ENCODE measurements at regions not wholly inside any gene's neighbourhood (a gene's known extent, or its start where the extent isn't known, plus 50 kb on each side); places are given as distances from the start of the nearest gene placed in this dataset.

DNA sequence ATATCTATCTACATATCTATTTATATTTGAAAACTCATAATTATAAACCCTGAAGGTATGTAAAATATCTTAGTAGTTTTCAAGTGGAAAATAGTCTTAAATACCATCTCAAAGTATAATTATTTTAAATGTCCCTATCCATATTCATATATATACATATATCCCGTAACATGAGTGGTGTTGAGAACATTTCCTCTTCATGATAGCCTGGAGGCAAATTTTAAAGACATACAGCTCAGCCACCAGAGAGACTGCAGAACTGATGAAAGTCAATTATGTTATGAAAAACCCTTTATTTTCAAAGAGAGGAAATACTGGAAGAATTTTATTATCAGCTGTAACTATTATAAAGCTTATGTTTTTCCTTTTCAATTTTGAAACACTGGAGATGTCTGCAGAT lies 1806.7 kb upstream of the PCDH7 start:
- no peak for DNase-seq

DNA sequence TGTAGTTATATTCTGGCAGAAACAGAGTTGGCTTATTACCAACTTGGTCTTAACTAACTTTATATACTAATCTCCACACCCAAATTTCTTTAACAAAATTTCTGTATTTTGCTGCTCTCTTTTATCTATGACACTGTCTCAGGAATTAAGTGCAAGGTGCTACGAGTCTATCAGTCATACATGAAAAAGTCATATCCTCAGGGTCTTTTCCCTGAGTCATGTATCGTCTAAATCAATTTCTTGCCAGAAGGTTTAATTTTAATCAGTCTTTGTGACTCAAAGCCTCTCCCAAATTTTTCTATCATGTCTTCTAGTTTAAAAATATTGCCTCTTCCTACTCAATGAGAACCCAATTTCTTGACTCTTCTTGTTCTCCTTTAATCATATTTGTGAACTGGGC lies 1803.6 kb upstream of the PCDH7 start:
- DNase-seq, result no peak

GRCh38 chr4:28918871-28919270 lies 1801.3 kb upstream of the PCDH7 start:
- DNase-seq, result no peak

DNA sequence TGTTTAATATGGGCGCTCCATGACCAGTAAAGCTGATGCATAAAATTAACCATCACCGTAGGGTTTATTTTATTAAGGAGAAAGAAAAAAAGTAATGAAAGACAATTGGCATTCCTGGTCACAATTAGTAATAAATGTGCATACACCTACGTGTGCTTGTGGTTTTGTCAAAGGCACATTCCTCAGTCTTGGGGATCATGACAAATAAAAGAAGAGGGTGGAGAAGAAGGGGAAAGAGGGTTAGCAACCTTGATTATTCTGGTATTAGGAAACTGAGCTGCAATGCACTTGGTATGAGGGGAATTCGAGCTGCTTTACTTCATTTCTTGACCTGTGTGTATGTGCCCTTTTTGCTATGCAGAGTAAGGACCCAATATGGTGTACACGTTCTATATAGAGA lies 1798.3 kb upstream of the PCDH7 start:
- DNase-seq, result no peak

- DNase-seq, result no peak
These were observed 1794.0 kb upstream of the PCDH7 start for GRCh38 chr4:28926156-28926555.

DNA sequence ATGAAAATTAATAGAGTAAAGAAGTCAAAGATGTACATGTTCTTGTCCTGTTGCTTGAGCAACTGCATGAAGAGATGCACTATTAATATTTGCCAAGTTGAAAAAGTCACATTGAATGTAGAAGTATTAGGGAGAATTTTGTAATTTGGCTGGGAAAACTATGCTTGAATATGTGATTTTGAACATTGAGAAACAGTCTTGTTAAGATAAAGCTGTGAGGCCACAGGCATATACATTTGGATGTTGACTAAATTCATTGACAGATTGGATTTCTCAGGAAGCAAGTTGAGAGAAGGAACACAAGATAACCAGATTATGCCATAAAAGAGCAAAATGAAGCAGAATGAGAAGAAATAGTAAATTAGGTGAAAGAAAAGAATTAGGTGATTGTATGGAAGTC lies 1777.5 kb upstream of the PCDH7 start:
- no peak for DNase-seq

DNA sequence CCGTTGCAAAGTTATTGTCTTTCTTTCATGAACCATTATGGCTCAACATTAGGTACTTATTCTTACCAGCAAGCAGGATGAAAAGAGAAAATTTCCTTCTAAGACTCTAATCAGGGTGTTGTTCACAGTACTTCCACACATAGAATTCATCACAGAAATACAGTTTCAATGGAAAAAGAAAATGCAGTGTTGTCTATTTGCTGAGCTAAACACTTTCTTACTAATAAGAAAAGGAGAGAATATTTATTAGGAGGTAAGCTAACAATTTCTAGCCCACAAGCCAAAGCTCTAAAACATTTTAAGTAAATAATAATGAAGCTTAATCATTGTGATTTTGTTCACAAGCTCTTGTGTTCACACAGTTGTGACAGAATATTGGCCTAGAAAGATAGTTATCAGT lies 1772.8 kb upstream of the PCDH7 start:
- DNase-seq, result no peak

- DNase-seq, result no peak
These were observed 1771.7 kb upstream of the PCDH7 start for GRCh38 chr4:28948501-28948900.

DNA sequence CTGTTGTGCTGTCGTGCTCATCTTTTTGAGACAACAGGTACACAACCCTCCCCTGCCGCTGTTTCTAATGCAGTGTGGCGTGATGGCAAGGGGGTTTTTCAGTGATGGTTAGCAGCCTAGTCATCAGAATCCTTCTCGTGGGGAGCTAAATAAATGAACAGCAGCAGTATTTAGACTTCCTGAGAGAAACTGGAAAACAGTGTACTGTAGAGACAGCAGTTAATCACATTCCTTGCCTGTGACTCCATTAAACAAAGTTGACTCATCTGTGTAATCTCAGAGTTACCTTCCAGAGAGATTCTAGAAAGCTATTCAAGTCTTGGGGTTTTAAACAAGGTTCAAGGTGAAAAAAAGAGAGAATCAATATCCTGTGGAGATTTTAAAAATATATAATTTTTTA lies 1753.2 kb upstream of the PCDH7 start:
- no peak for DNase-seq

GRCh38 chr4:28973587-28974350 lies 1746.4 kb upstream of the PCDH7 start:
- no peak for DNase-seq

- DNase-seq, result no peak
These were observed 1743.8 kb upstream of the PCDH7 start for GRCh38 chr4:28976369-28976768.

DNA sequence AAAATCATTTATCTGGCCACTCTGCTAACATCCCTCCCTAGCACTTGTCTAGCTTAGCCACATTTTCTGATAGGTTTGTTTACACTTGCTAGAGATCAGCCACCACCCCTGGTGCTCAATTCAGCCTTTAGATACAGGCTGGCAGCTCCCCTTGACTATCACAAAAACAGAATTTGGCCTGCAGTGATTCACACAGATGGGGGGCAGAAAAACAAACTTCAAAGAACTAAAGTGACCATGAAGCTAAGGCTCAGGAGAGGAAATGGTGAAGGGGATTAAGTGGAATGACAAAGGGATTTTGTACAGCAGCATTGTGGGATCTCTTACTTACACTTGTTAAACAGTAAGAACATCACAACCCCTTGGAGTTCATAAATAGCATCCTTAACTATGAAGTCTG lies 1718.0 kb upstream of the PCDH7 start:
- DNase-seq, result no peak

DNA sequence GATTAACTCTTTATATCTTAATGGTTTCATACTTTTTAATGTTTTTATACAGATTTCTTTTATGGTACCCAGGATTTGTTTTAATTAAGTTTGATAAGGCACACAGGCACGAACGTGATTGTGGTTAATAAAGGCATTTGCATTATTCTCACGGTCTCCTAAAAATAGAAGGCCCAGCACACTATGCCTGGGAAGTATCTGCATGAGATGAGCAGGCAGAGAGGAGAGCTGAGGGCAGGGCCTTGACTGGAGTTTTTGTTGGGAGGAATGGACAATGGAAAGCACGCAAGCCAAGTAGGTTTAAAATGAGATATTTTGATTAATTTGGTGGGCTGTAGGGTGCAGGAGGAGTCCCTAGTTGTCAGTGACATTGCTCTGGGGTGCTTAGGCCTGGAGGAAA lies 1714.3 kb upstream of the PCDH7 start:
- no peak for DNase-seq

- DNase-seq, result no peak
These were observed 1710.3 kb upstream of the PCDH7 start for GRCh38 chr4:29009908-29010307.

- DNase-seq, result no peak
These were observed 1706.8 kb upstream of the PCDH7 start for GRCh38 chr4:29013341-29013740.

DNA sequence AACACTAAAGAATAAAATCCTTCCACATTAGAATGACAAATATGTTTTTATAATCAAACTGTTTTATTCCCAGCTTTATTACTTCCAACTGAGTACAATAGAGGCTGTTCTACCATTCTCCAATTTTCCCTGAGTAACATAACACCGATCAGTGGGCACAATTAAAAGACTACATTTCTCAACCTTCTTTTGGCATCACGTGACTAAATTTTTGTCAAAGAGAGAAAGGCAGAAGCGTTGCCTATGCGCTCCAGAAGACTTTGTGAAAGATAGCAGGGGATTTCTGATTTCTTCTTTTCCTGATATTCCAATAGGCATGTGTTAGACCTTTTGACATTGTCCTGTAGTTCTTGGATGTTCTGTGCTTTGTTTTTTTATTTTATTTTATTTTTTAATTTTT lies 1705.6 kb upstream of the PCDH7 start:
- no peak for DNase-seq

- DNase-seq, result no peak
These were observed 1686.5 kb upstream of the PCDH7 start for GRCh38 chr4:29033703-29034102.

DNA sequence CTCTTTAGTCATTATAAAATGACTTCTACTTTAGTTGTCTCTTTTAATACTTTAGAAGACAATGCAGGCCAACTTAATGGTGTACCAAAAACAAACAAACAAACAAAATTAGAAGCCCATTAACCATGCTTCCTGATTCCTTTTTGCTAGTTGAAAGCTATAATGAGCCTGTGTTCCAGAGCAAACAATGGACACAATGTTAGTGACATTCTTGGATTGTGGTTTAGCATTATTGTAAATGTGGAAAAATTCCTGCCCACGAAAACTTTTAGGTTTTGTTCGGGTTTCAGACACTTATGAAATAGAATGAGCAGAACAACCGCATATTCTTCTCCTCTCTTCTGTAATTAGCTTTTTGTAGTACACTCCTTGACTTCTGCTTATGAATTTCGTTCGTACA lies 1682.7 kb upstream of the PCDH7 start:
- DNase-seq, result no peak

DNA sequence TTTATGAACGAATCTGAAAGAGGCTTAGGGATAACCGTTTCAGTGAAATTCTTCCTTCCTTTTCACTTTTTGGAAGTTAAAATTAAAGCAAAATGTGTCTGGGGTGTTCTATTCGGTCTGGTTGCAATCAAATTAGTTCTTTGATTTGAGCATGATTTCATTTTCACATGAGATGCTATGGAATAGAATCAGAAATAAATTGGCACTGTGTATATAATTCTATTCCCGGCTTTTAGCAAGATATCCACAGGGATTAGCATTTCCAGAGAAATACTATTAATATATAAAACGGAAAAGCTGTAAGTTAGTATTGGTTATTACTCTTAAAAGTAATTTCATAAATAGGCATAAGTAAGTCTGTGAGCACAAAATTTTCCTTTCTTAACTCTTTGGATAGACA lies 1676.8 kb upstream of the PCDH7 start:
- no peak for DNase-seq

GRCh38 chr4:29046186-29046585 lies 1674.0 kb upstream of the PCDH7 start:
- no peak for DNase-seq

DNA sequence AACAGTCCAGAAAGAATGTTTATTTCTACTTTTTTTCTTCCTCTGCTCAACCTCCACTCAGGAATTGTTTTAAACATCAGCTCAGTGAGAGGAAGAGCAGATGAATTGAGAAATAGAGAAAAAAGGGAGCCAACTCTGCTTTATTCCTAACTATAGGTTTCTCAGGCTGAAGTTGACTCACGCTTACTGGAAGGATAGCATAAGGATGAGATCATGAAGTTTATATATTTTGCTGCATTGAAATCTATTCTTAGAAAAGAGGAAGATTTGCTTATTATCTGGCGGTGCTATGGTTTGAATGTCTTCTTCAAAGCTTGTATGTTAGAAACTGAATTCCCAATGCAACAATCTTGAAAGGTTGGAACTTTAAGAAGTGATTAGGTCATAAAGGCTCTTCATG lies 1673.4 kb upstream of the PCDH7 start:
- no peak for DNase-seq

- DNase-seq, result peak; percentile 1
These were observed 1672.7 kb upstream of the PCDH7 start for GRCh38 chr4:29047341-29048041.

- no peak for DNase-seq
These were observed 1668.7 kb upstream of the PCDH7 start for GRCh38 chr4:29051381-29051965.

DNA sequence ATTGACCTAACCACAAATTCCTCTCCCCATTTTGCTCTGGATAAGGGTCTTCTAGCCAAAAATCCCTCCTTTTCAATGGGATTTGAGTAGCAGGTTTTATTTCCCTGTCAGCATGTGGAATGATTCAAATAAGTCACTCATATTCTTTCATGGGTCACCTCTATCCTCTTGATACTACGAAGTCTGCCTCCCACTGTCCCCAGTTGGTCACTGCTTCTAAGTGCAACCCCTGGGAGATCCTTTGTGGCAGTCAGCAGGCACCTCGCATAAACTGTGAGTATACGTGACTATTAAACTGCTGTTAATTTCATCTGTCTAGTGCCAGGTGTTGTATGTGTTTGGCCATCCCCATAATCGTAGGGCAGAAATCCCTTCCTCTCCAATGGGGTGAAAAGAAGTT lies 1667.9 kb upstream of the PCDH7 start:
- DNase-seq, result no peak
